Spleen (tissue), 11 donors: ENCODE measurements at regions not wholly inside any gene's neighbourhood (a gene's known extent, or its start where the extent isn't known, plus 50 kb on each side); places are given as distances from the start of the nearest gene placed in this dataset.

Experiments used
- DNase-seq: peaks from one replicate; pipeline ENCODE4 v3.0.0-alpha.2; 2020
- H3K27ac ChIP-seq, 8 donors: fragments of 200-600 bp; sonication (generic) in 7 of 8; 1 replicate in 4 of 8; 2 replicates in 4 of 8; pipeline versions ENCODE4 v1.5.0 to v1.8.0; 2016 to 2021; ENCODE audit warnings: inconsistent platforms in 4 of 8, mild to moderate bottlenecking in 4 of 8, moderate library complexity in 1 of 8
- H3K27me3 ChIP-seq, 7 donors: fragments of 200-600 bp; sonication (generic) in 6 of 7; replicated peaks in 1 of 7; 1 replicate in 4 of 7; 2 replicates in 3 of 7; pipeline versions ENCODE4 v1.5.0 to v1.8.0; 2016 to 2021; ENCODE audit warnings: inconsistent platforms in 3 of 7, mild to moderate bottlenecking in 1 of 7
- H3K36me3 ChIP-seq, 6 donors: fragments of 200-600 bp; sonication (generic) in 5 of 6; 1 replicate in 4 of 6; 2 replicates in 2 of 6; pipeline versions ENCODE4 v1.5.0 to v1.8.0; 2016 to 2021; ENCODE audit warnings: inconsistent platforms in 2 of 6
- H3K4me1 ChIP-seq, 6 donors: fragments of 200-600 bp; sonication (generic) in 5 of 6; 1 replicate in 3 of 6; 2 replicates in 3 of 6; pipeline versions ENCODE4 v1.5.0 to v1.8.0; 2016 to 2021; ENCODE audit warnings: inconsistent platforms in 3 of 6
- H3K4me3 ChIP-seq, 8 donors: fragments of 200-600 bp; sonication (generic) in 7 of 8; 1 replicate in 4 of 8; 2 replicates in 4 of 8; pipeline versions ENCODE4 v1.5.0 to v1.8.0; 2016 to 2021; ENCODE audit warnings: inconsistent platforms in 4 of 8, mild to moderate bottlenecking in 4 of 8, moderate library complexity in 2 of 8
- H3K9me3 ChIP-seq, 8 donors: fragments of 200-600 bp; sonication (generic) in 7 of 8; 1 replicate in 4 of 8; 2 replicates in 4 of 8; pipeline versions ENCODE4 v1.5.0 to v1.8.0; 2016 to 2021; ENCODE audit warnings: inconsistent platforms in 4 of 8
- POLR2A ChIP-seq, 3 donors: fragments of 450-650 bp; IDR thresholded peaks; one replicate each; pipeline ENCODE4 v1.5.1; 2017; ENCODE audit warnings: antibody characterized with exemption in 3 of 3, mild to moderate bottlenecking in 1 of 3
- POLR2AphosphoS5 ChIP-seq, 3 donors: sonication (generic); formaldehyde crosslinking; IDR thresholded peaks; one replicate each; pipeline ENCODE4 v1.5.1; 2017; ENCODE audit warnings: antibody characterized with exemption in 3 of 3
- WGBS, 5 donors: extraction: QIAGEN DNeasy Blood & Tissue Kit in 3 of 5; methylation state at CpG; one replicate each; pipeline versions ENCODE4 v1.1.5 to v1.1.7; 2013 to 2018; 5-methylcytosine and 5-hydroxymethylcytosine counted together
- intact Hi-C: fragments of 100-400 bp; cut with DNase I; formaldehyde crosslinking; loops from one replicate; pipeline ENCODE4 v1.15.0; 2023; ENCODE audit warnings: low total_unique reads
- TF ChIP-seq, protein P1 (sequence below), 11 experiments: fragments of 200-600 bp in 7 of 11; fragments of 450-650 bp in 4 of 11; sonication (generic) in 4 of 11; IDR thresholded peaks in 8 of 11; conservative IDR thresholded peaks in 3 of 11; 1 replicate in 7 of 11; 2 replicates in 4 of 11; pipeline versions ENCODE4 v1.4.0 to v1.8.0; 2016 to 2021; ENCODE audit warnings: antibody characterized with exemption in 11 of 11, inconsistent platforms in 4 of 11, mild to moderate bottlenecking in 1 of 11
- donor health status: healthy with polysubstance abuse.
- donor health status: DM: no; HTN: no; CAD: no; lungs with moderate emphysema.
- donor health status: DM: no; HTN: no; CAD: no.
- donor health status: Bipolar disorder and iron deficiency.
- donor health status: healthy.
- donor health status: DM: no; HTN: no; CAD: no.
- donor health status: DM: yes; HTN: yes; CAD: no.

DNA sequence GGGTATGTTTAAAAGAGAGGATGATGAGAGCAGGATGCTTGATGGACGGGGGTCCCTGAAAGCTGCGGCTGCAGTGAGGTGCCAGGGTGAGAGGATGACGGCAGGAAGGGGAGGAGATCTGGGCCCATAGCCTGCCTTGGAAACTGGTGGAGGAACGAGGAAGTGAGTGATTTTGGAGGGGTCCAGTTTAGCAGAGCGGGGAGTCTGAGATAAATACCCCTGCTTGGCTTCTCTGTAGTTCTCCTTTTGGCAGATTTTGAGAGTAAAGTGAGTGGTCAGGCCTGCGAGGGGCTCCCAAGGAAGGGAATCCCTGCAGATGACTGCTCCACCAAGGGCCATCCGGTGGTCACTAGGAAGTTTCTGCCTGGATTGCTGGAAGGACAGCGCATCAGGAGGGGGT lies 98.5 kb upstream of the PTCH1 start:
- no peak for DNase-seq
- Histone ChIP-seq H3K36me3 (no peaks in the 10 kb centered on the region), H3K9me3 (peaks cover 0 to 11% (median 3%) of the 10 kb centered on the region in 8 donors), H3K4me1 (no peaks in the 10 kb centered on the region), H3K27me3 (peaks cover 0 to 4% (median 0%) of the 10 kb centered on the region in 7 donors), H3K27ac (no peak overlapping the region), H3K4me3 (no peak overlapping the region)
- TF ChIP-seq, protein P1, sequence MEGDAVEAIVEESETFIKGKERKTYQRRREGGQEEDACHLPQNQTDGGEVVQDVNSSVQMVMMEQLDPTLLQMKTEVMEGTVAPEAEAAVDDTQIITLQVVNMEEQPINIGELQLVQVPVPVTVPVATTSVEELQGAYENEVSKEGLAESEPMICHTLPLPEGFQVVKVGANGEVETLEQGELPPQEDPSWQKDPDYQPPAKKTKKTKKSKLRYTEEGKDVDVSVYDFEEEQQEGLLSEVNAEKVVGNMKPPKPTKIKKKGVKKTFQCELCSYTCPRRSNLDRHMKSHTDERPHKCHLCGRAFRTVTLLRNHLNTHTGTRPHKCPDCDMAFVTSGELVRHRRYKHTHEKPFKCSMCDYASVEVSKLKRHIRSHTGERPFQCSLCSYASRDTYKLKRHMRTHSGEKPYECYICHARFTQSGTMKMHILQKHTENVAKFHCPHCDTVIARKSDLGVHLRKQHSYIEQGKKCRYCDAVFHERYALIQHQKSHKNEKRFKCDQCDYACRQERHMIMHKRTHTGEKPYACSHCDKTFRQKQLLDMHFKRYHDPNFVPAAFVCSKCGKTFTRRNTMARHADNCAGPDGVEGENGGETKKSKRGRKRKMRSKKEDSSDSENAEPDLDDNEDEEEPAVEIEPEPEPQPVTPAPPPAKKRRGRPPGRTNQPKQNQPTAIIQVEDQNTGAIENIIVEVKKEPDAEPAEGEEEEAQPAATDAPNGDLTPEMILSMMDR (IDR thresholded peaks at IDR 0.05 in 8 of 11, conservative IDR thresholded peaks at IDR 0.05 in 3 of 11) = no peak
- WGBS, 5 donors = 61 to 79% (median 73%) methylated on average over 8 of the region's 8 CpGs
- intact Hi-C loops = no loop called here

DNA sequence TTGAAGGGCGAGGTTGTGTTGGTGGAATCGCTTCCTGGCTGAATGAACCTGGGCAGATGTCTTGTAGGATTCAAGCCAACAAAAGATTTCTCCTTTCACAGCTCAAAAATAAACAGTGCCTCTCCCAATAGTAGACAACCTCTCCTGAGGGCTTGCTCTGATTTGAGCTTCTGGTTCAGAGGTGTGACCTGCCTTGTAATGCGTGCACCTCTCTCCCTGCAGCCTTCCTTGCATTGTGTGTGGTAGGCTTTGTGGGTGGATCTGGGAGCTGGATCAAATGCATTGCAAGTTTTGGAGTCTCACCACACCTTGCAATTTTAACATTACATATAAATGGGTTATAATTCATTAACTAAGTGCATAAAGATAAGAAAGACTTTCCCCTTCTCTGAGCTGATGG lies 96.9 kb upstream of the PTCH1 start:
- Histone ChIP-seq H3K27me3 (peaks cover 0 to 4% (median 0%) of the 10 kb centered on the region in 7 donors), H3K36me3 (no peaks in the 10 kb centered on the region), H3K4me3 (no peak overlapping the region), H3K27ac (no peak overlapping the region), H3K9me3 (peaks cover 0 to 11% (median 3%) of the 10 kb centered on the region in 8 donors), H3K4me1 (no peaks in the 10 kb centered on the region)
- no peak for DNase-seq
- 88 to 97% (median 91%) methylated on average over 3 of the region's 3 CpGs for WGBS, 5 donors
- intact Hi-C loops = no loop called here
- TF ChIP-seq, protein P1 (IDR thresholded peaks at IDR 0.05 in 8 of 11, conservative IDR thresholded peaks at IDR 0.05 in 3 of 11) = no peak
- TF ChIP-seq POLR2AphosphoS5 (IDR thresholded peaks at IDR 0.05) = no peak
- TF ChIP-seq POLR2A (IDR thresholded peaks at IDR 0.05) = no peak

DNA sequence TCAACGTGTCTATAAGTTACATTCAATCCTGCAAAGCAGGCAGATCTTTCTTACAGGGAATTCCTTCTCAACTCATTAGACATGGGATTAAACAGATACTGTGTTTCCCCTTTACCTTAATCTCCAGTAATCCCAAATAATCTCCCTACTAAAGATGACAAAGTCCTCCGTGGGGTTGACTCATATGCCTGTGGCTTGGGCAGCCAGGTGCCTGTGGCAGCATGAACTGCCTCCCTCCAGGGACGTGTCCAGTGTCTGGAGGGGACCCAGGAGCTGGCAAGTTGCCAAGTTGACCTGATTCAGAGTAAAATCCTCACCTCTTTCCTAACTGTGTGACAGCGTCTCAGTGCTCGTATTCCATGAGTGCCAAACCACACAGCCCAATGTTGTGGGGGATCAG lies 94.6 kb upstream of the PTCH1 start:
- 73 to 80% (median 75%) methylated on average over 5 of the region's 5 CpGs for WGBS, 5 donors
- Histone ChIP-seq H3K4me1 (no peaks in the 10 kb centered on the region), H3K9me3 (peaks cover 0 to 11% (median 3%) of the 10 kb centered on the region in 8 donors), H3K36me3 (no peaks in the 10 kb centered on the region), H3K27me3 (peaks cover 0 to 4% (median 0%) of the 10 kb centered on the region in 7 donors), H3K27ac (no peak overlapping the region), H3K4me3 (no peak overlapping the region)
- intact Hi-C loops = no loop called here
- DNase-seq = no peak
- TF ChIP-seq POLR2AphosphoS5 (IDR thresholded peaks at IDR 0.05) (no peak), POLR2A (IDR thresholded peaks at IDR 0.05) (no peak)
- TF ChIP-seq, protein P1 (IDR thresholded peaks at IDR 0.05 in 8 of 11, conservative IDR thresholded peaks at IDR 0.05 in 3 of 11) = no peak

DNA sequence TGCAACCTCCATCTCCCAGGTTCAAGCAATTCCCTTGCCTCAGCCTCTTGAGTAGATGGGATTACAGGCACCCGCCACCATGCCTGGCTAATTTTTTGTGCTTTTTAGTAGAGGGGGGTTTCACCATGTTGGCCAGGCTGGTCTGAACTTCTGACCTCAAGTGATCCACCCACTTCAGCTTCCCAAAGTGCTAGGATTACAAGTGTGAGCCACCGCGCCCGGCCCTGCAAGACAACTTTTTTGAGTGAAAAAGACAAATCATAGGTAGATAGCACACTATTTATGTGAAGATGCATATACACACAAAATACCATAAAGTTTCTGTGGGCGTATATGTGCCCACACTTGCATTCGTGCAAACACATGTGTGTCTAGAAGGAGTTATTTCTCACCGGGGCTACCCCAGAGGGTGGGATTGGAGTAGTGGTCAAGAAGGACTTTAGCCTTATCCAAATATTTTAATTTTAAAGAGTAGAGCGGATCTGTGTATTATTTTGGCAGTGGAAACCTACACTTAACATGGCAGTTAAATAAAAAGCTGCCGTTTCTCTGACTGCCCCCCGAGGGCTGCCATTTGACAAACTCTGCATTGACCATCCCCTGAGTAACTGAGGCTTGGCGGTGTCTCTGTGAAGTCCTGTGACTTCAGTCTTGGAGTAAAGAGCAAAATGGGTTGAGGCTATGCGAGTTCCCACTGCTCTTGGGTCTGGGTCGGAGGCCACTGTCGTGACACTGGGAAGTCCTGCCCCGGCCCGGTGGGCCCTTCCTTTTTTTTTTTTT lies 93.4 kb upstream of the PTCH1 start:
- no peak for DNase-seq
- Histone ChIP-seq H3K27me3 (peaks cover 0 to 4% (median 0%) of the 10 kb centered on the region in 7 donors), H3K9me3 (peaks cover 0 to 11% (median 3%) of the 10 kb centered on the region in 8 donors), H3K36me3 (no peaks in the 10 kb centered on the region), H3K4me1 (no peaks in the 10 kb centered on the region), H3K4me3 (no peak overlapping the region), H3K27ac (no peak overlapping the region)
- 91 to 96% (median 96%) methylated on average over 16 of the region's 16 CpGs for WGBS, 5 donors
- TF ChIP-seq, protein P1 (IDR thresholded peaks at IDR 0.05 in 8 of 11, conservative IDR thresholded peaks at IDR 0.05 in 3 of 11) = no peak
- no peak for TF ChIP-seq POLR2AphosphoS5 (IDR thresholded peaks at IDR 0.05)
- no peak for TF ChIP-seq POLR2A (IDR thresholded peaks at IDR 0.05)
- intact Hi-C loops = no loop called here
